ENCODE measurements at regions not wholly inside any gene's neighbourhood (a gene's known extent, or its start where the extent isn't known, plus 50 kb on each side); places are given as distances from the start of the nearest gene placed in this dataset.

- intact Hi-C loops (cut with micrococcal nuclease) (no loop called here), dilution Hi-C loops (cut with MboI; ENCODE audit: extremely low pct_ligation_motif_present, low sequenced_read_pairs) (no loop called here)
- H3K27me3 ChIP-seq (ENCODE audit: control insufficient read depth in 2 of 2, insufficient read depth in 2 of 2, low read length in 2 of 2): no peaks in the 10 kb centered on the region
Observed at GRCh38 chr5:89059274-89059673, 176.3 kb upstream of the MEF2C start.

More at GRCh38 chr5:89059274-89059673, 176.3 kb upstream of the MEF2C start:
- Histone ChIP-seq H3K36me3 (ENCODE audit: control insufficient read depth in 2 of 2, extremely low read depth in 1 of 2, insufficient read depth in 2 of 2, low read length in 2 of 2) (no peaks in the 10 kb centered on the region), H3K9ac (replicated peaks; ENCODE audit: extremely low read depth, insufficient read depth, low read length) (no peak overlapping the region), H2AFZ (ENCODE audit: low read depth, low read length) (no peak overlapping the region), H3K9me3 (replicated peaks; ENCODE audit: control insufficient read depth, insufficient read depth, low read length) (no peaks in the 10 kb centered on the region), H3K9me1 (replicated peaks; ENCODE audit: control insufficient read depth, extremely low read depth, insufficient read depth, low read length) (no peaks in the 10 kb centered on the region), H3K4me3 (replicated peaks in 1 of 3; ENCODE audit: insufficient read depth in 1 of 3, low read depth in 1 of 3, low read length in 3 of 3) (no peak overlapping the region), H3K4me1 (ENCODE audit: control insufficient read depth, extremely low read depth, insufficient read depth, low read length) (no peaks in the 10 kb centered on the region), H3K4me2 (ENCODE audit: insufficient read depth, low read length) (no peak overlapping the region), H3K27ac (ENCODE audit: insufficient read depth, low read depth, low read length) (no peak overlapping the region), H4K20me1 (replicated peaks; ENCODE audit: control insufficient read depth, extremely low read depth, insufficient read depth, low read length) (no peaks in the 10 kb centered on the region), H3K79me2 (ENCODE audit: control insufficient read depth, insufficient read depth, low read length) (no peaks in the 10 kb centered on the region)
- DNase-seq (ENCODE audit: low read depth, low spot score) (no peak), FAIRE-seq (no peak)
- no peak for TF ChIP-seq POLR2AphosphoS5 (IDR thresholded peaks at IDR 0.05; ENCODE audit: insufficient read depth, low read depth, low read length)
- TF ChIP-seq MAX (IDR thresholded peaks at IDR 0.05; ENCODE audit: insufficient read depth, insufficient read length): no peak
- TF ChIP-seq CTCF (IDR thresholded peaks at IDR 0.05; ENCODE audit: extremely low read depth in 1 of 2, insufficient read depth in 1 of 2, low read depth in 1 of 2, low read length in 2 of 2): no peak
- TF ChIP-seq JUN (IDR thresholded peaks at IDR 0.05; ENCODE audit: borderline replicate concordance, insufficient read depth, insufficient read length, low read depth): no peak
- ChIA-PET POLR2A (no interaction called here), CTCF (no interaction called here)
- no TSS peak for BruUV-seq (replicated peaks)

Measured in endothelial cell of umbilical vein (primary cell).